GM12878 (cell line): ENCODE measurements at regions not wholly inside any gene's neighbourhood (a gene's known extent, or its start where the extent isn't known, plus 50 kb on each side); places are given as distances from the start of the nearest gene placed in this dataset.

ENCODE experiments used
- BCL11A ChIP-seq: IDR thresholded peaks from 2 replicates; pipeline ENCODE4 v1.6.1; 2011; ENCODE audit warnings: low read depth, low read length
- PBX3 ChIP-seq: IDR thresholded peaks from 2 replicates; pipeline ENCODE4 v1.6.1; 2011; ENCODE audit warnings: mild to moderate bottlenecking, low read depth, low read length, moderate library complexity; ENCODE audit not compliant: insufficient replicate concordance
- PKNOX1 ChIP-seq: fragments of 450-650 bp; IDR thresholded peaks from 2 replicates; pipeline ENCODE4 v1.6.1; 2016; ENCODE audit warnings: mild to moderate bottlenecking
- RELA ChIP-seq: fragments of 450-650 bp; IDR thresholded peaks from 2 replicates; pipeline ENCODE4 v1.8.0; 2014; ENCODE audit warnings: borderline replicate concordance; ENCODE audit not compliant: partially characterized antibody

DNA sequence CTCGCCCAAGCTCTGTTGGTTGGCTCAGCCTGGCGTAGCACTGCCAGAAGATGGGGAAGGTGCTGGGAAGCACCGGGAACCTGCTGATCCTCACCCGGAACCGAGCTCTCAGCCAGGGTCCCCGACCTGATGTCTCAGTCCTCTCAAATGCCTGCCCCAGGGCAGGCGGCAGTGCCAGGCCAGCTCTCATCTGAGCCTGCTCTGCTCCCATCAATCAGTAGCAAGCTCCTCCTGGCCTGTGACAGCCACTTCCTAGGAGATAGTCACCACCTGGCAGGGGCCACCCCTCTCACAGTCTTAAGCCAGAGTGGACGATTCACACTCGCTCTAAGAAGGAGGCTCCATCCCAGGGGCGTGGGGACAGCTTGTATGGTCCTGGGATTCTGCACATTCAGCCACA is 62.0 kb downstream of the ENGASE start (continued):
- no peak for TF ChIP-seq PBX3
- TF ChIP-seq RELA: no peak
- no peak for TF ChIP-seq BCL11A
- TF ChIP-seq PKNOX1: no peak
